ENCODE measurements at regions not wholly inside any gene's neighbourhood (a gene's known extent, or its start where the extent isn't known, plus 50 kb on each side); places are given as distances from the start of the nearest gene placed in this dataset.

- Mint-ChIP-seq H3K9me3 (peaks cover 5% of the 10 kb centered on the region), H3K4me3 (no peak overlapping the region), H3K27ac (no peak overlapping the region), H3K4me1 (peaks cover 7% of the 10 kb centered on the region), H3K36me3 (no peaks in the 10 kb centered on the region), H3K27me3 (ENCODE audit: low read depth) (no peaks in the 10 kb centered on the region)
- TF ChIP-seq CTCF (IDR thresholded peaks at IDR 0.05; ENCODE audit: unreplicated experiment): no peak
- no peak for DNase-seq (ENCODE audit: low spot score in 2 of 2, unreplicated experiment in 2 of 2)
Observed at GRCh38 chr5:103424026-103424425, 138.6 kb downstream of the NUDT12 start.

GRCh38 chr5:103422756-103423155 is 139.8 kb downstream of the NUDT12 start:
- Mint-ChIP-seq H3K27ac (no peak overlapping the region), H3K27me3 (ENCODE audit: low read depth) (no peaks in the 10 kb centered on the region), H3K4me3 (no peak overlapping the region), H3K4me1 (peaks cover 6% of the 10 kb centered on the region), H3K36me3 (no peaks in the 10 kb centered on the region), H3K9me3 (peaks cover 5% of the 10 kb centered on the region)
- DNase-seq (ENCODE audit: low spot score in 2 of 2, unreplicated experiment in 2 of 2): no peak
- no peak for TF ChIP-seq CTCF (IDR thresholded peaks at IDR 0.05; ENCODE audit: unreplicated experiment)

DNA sequence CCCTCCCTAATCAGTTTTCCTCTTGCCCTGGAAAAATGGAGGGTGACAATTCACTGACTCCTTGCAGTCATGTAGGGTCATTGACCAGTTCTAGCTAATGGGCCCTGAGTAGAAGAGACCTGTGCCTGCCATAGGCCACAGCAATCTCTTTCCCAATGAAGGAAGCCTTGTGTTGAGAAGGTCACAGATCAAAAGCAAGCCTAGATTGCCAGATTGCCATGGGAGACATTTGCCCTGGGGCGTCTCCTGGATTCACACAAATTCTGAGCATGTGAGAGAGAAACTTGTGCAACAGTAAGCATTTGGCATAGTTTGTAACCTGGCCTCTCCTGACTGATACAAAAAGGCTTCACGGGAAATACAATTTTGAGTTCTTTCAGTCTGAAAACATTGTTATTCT is 148.0 kb downstream of the NUDT12 start:
- peaks cover 14% of the 10 kb centered on the region for H3K9me3 Mint-ChIP-seq
- H3K27ac Mint-ChIP-seq: no peak overlapping the region
- H3K4me1 Mint-ChIP-seq: peaks cover 17% of the 10 kb centered on the region
- H3K4me3 Mint-ChIP-seq: no peak overlapping the region
- DNase-seq (ENCODE audit: low spot score in 2 of 2, unreplicated experiment in 2 of 2): no peak
- no peak for TF ChIP-seq CTCF (IDR thresholded peaks at IDR 0.05; ENCODE audit: unreplicated experiment)
- no peaks in the 10 kb centered on the region for H3K36me3 Mint-ChIP-seq
- H3K27me3 Mint-ChIP-seq (ENCODE audit: low read depth): no peaks in the 10 kb centered on the region

- H3K4me3 Mint-ChIP-seq: no peak overlapping the region
- H3K9me3 Mint-ChIP-seq: peaks cover 11% of the 10 kb centered on the region
- no peaks in the 10 kb centered on the region for H3K27me3 Mint-ChIP-seq (ENCODE audit: low read depth)
- peaks cover 35% of the 10 kb centered on the region for H3K4me1 Mint-ChIP-seq
- no peaks in the 10 kb centered on the region for H3K36me3 Mint-ChIP-seq
- no peak for TF ChIP-seq CTCF (IDR thresholded peaks at IDR 0.05; ENCODE audit: unreplicated experiment)
- DNase-seq (ENCODE audit: low spot score in 2 of 2, unreplicated experiment in 2 of 2): no peak
- peak overlapping the region; percentile 19 for H3K27ac Mint-ChIP-seq
Observed at GRCh38 chr5:103411711-103412110, 150.9 kb downstream of the NUDT12 start.

- no peak for TF ChIP-seq CTCF (IDR thresholded peaks at IDR 0.05; ENCODE audit: unreplicated experiment)
- Mint-ChIP-seq H3K27me3 (ENCODE audit: low read depth) (no peaks in the 10 kb centered on the region), H3K27ac (no peak overlapping the region), H3K4me1 (peaks cover 42% of the 10 kb centered on the region), H3K9me3 (peaks cover 3% of the 10 kb centered on the region), H3K4me3 (no peak overlapping the region), H3K36me3 (no peaks in the 10 kb centered on the region)
- DNase-seq (ENCODE audit: low spot score in 2 of 2, unreplicated experiment in 2 of 2): no peak
Observed at GRCh38 chr5:103410172-103410571, 151.6 kb downstream of the MACIR start.

DNA sequence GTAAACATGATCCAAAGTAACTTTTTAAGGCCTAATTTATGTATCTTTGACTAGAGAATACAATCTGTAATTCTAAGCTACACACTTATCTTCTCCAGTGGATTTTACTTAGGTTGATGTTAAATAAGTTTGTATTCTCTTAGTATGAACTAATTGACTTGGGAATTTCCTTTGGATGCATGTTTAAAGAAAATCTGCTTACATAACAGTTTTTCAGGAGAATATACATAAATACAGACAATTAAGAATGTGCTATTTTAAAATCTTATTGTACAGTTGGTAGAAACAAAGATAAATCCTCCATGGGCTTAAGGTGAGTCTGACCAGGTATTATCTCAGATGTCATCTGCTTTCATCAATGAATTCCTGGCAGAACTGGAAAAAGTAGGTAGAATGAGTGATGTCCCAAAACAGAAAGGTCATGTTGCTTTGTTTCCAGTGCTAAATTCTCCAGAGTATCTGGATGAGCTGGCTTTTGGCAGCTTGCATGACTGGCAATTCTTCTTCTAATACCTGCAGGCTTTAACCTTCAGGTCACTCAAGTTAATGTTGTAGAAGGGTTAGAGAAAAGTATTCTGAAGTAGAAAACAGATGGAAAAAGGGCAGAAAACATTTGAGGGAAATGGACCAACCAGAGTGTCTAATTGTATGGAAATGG is 150.6 kb downstream of the MACIR start:
- no peak for DNase-seq (ENCODE audit: low spot score in 2 of 2, unreplicated experiment in 2 of 2)
- H3K27ac Mint-ChIP-seq: no peak overlapping the region
- peaks cover 42% of the 10 kb centered on the region for H3K4me1 Mint-ChIP-seq
- H3K4me3 Mint-ChIP-seq: no peak overlapping the region
- TF ChIP-seq CTCF (IDR thresholded peaks at IDR 0.05; ENCODE audit: unreplicated experiment): no peak
- H3K36me3 Mint-ChIP-seq: no peaks in the 10 kb centered on the region
- H3K9me3 Mint-ChIP-seq: no peaks in the 10 kb centered on the region
- H3K27me3 Mint-ChIP-seq (ENCODE audit: low read depth): no peaks in the 10 kb centered on the region
